SH-SY5Y (cell line): ENCODE measurements at regions not wholly inside any gene's neighbourhood (a gene's known extent, or its start where the extent isn't known, plus 50 kb on each side); places are given as distances from the start of the nearest gene placed in this dataset.

Source experiments
- GATA2 ChIP-seq: IDR thresholded peaks from 2 replicates; pipeline ENCODE4 v1.6.1; 2011; ENCODE audit warnings: mild to moderate bottlenecking, low read depth, low read length
- GATA3 ChIP-seq: IDR thresholded peaks from 2 replicates; pipeline ENCODE4 v1.6.1; 2011; ENCODE audit warnings: low read depth, mild to moderate bottlenecking, low read length, moderate library complexity

- TF ChIP-seq GATA3 (no peak), GATA2 (no peak)
Measured at GRCh38 chr1:55986003-55986402, 593.4 kb downstream of the PLPP3 start.

GRCh38 chr1:55981010-55981650, 598.2 kb downstream of the PLPP3 start:
- no peak for TF ChIP-seq GATA3
- TF ChIP-seq GATA2: no peak

- no peak for TF ChIP-seq GATA2
- no peak for TF ChIP-seq GATA3
Measured at GRCh38 chr1:55980582-55980981, 598.8 kb downstream of the PLPP3 start.

GRCh38 chr1:55974714-55975441, 604.5 kb downstream of the PLPP3 start:
- TF ChIP-seq GATA2: no peak
- no peak for TF ChIP-seq GATA3

GRCh38 chr1:55970526-55971110, 608.7 kb downstream of the PLPP3 start:
- TF ChIP-seq GATA3 (no peak), GATA2 (no peak)

GRCh38 chr1:55969322-55969721, 610.0 kb downstream of the PLPP3 start:
- TF ChIP-seq GATA3 (no peak), GATA2 (no peak)

GRCh38 chr1:55968661-55969060, 610.7 kb downstream of the PLPP3 start:
- no peak for TF ChIP-seq GATA2
- no peak for TF ChIP-seq GATA3

- TF ChIP-seq GATA2 (no peak), GATA3 (no peak)
Measured at GRCh38 chr1:55965981-55966461, 613.3 kb downstream of the PLPP3 start.

GRCh38 chr1:55962472-55962871, 616.9 kb downstream of the PLPP3 start:
- no peak for TF ChIP-seq GATA2

- TF ChIP-seq GATA3: no peak
- TF ChIP-seq GATA2: no peak
Measured at GRCh38 chr1:55959136-55959548, 620.2 kb downstream of the PLPP3 start.

- TF ChIP-seq GATA2: no peak
- no peak for TF ChIP-seq GATA3
Measured at GRCh38 chr1:55958498-55958897, 620.9 kb downstream of the PLPP3 start.

GRCh38 chr1:55957276-55957675, 622.1 kb downstream of the PLPP3 start:
- no peak for TF ChIP-seq GATA3

GRCh38 chr1:55955016-55955621, 624.2 kb downstream of the PLPP3 start:
- peak; percentile 16; the same call in 1 of the 2 replicates for TF ChIP-seq GATA2
- no peak for TF ChIP-seq GATA3

GRCh38 chr1:55951291-55951690, 628.1 kb downstream of the PLPP3 start:
- TF ChIP-seq GATA2 (no peak), GATA3 (no peak)

- TF ChIP-seq GATA2 (no peak), GATA3 (no peak)
Measured at GRCh38 chr1:55947446-55947845, 631.9 kb downstream of the PLPP3 start.
